ENCODE measurements at regions not wholly inside any gene's neighbourhood (a gene's known extent, or its start where the extent isn't known, plus 50 kb on each side); places are given as distances from the start of the nearest gene placed in this dataset.

- TF ChIP-seq, protein P1, sequence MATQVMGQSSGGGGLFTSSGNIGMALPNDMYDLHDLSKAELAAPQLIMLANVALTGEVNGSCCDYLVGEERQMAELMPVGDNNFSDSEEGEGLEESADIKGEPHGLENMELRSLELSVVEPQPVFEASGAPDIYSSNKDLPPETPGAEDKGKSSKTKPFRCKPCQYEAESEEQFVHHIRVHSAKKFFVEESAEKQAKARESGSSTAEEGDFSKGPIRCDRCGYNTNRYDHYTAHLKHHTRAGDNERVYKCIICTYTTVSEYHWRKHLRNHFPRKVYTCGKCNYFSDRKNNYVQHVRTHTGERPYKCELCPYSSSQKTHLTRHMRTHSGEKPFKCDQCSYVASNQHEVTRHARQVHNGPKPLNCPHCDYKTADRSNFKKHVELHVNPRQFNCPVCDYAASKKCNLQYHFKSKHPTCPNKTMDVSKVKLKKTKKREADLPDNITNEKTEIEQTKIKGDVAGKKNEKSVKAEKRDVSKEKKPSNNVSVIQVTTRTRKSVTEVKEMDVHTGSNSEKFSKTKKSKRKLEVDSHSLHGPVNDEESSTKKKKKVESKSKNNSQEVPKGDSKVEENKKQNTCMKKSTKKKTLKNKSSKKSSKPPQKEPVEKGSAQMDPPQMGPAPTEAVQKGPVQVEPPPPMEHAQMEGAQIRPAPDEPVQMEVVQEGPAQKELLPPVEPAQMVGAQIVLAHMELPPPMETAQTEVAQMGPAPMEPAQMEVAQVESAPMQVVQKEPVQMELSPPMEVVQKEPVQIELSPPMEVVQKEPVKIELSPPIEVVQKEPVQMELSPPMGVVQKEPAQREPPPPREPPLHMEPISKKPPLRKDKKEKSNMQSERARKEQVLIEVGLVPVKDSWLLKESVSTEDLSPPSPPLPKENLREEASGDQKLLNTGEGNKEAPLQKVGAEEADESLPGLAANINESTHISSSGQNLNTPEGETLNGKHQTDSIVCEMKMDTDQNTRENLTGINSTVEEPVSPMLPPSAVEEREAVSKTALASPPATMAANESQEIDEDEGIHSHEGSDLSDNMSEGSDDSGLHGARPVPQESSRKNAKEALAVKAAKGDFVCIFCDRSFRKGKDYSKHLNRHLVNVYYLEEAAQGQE (IDR thresholded peaks at IDR 0.05; ENCODE audit: borderline replicate concordance), result no peak
- TF ChIP-seq CTCF (IDR thresholded peaks at IDR 0.05; ENCODE audit: poor library complexity, severe bottlenecking) (no peak), RAD21 (conservative IDR thresholded peaks at IDR 0.05) (no peak), EP300 (conservative IDR thresholded peaks at IDR 0.05; ENCODE audit: poor library complexity, severe bottlenecking) (no peak), POLR2AphosphoS5 (IDR thresholded peaks at IDR 0.05) (no peak), EZH2 (IDR thresholded peaks at IDR 0.05; ENCODE audit: borderline replicate concordance, insufficient read depth, low read length, poor library complexity, severe bottlenecking) (no peak), SMC3 (conservative IDR thresholded peaks at IDR 0.05; ENCODE audit: poor library complexity) (no peak), TAF1 (IDR thresholded peaks at IDR 0.05; ENCODE audit: low read depth) (no peak)
These were observed 217.5 kb downstream of the MATN1 start for GRCh38 chr1:30505853-30506252.

Measured in neural cell (in vitro differentiated cells).